ENCODE measurements at regions not wholly inside any gene's neighbourhood (a gene's known extent, or its start where the extent isn't known, plus 50 kb on each side); places are given as distances from the start of the nearest gene placed in this dataset.

- H2AFZ ChIP-seq: no peak overlapping the region
- no peaks in the 10 kb centered on the region for H3K4me1 ChIP-seq
- no peaks in the 10 kb centered on the region for H3K36me3 ChIP-seq (ENCODE audit: control insufficient read depth, insufficient read depth, low read length)
- H3K9ac ChIP-seq: no peak overlapping the region
- no peak overlapping the region for H3K27ac ChIP-seq
- no peak overlapping the region for H3K4me2 ChIP-seq (ENCODE audit: low read length)
- TF ChIP-seq CTCF (IDR thresholded peaks at IDR 0.05): no peak
- no peaks in the 10 kb centered on the region for H3K9me3 ChIP-seq (ENCODE audit: control insufficient read depth, low read length)
- no peaks in the 10 kb centered on the region for H3K79me2 ChIP-seq
- no peaks in the 10 kb centered on the region for H3K27me3 ChIP-seq (ENCODE audit: control insufficient read depth, insufficient read depth, low read length)
- H3K4me3 ChIP-seq (ENCODE audit: low read depth, low read length): no peak overlapping the region
Measured at GRCh38 chrX:1012678-1013300, 199.7 kb downstream of the CRLF2 start.

GRCh38 chrX:1011691-1012283 is 200.7 kb downstream of the CRLF2 start:
- Histone ChIP-seq H3K4me2 (ENCODE audit: low read length) (no peak overlapping the region), H3K9ac (no peak overlapping the region), H3K9me3 (ENCODE audit: control insufficient read depth, low read length) (no peaks in the 10 kb centered on the region), H3K27ac (no peak overlapping the region), H3K27me3 (ENCODE audit: control insufficient read depth, insufficient read depth, low read length) (no peaks in the 10 kb centered on the region), H3K4me3 (ENCODE audit: low read depth, low read length) (no peak overlapping the region), H2AFZ (no peak overlapping the region), H3K4me1 (no peaks in the 10 kb centered on the region), H3K79me2 (no peaks in the 10 kb centered on the region), H3K36me3 (ENCODE audit: control insufficient read depth, insufficient read depth, low read length) (no peaks in the 10 kb centered on the region)
- no peak for TF ChIP-seq CTCF (IDR thresholded peaks at IDR 0.05)

- Histone ChIP-seq H3K27ac (no peak overlapping the region), H3K36me3 (ENCODE audit: control insufficient read depth, insufficient read depth, low read length) (no peaks in the 10 kb centered on the region), H3K4me2 (ENCODE audit: low read length) (no peak overlapping the region), H3K4me1 (no peaks in the 10 kb centered on the region), H3K9ac (no peak overlapping the region), H3K27me3 (ENCODE audit: control insufficient read depth, insufficient read depth, low read length) (no peaks in the 10 kb centered on the region), H3K79me2 (no peaks in the 10 kb centered on the region), H3K9me3 (ENCODE audit: control insufficient read depth, low read length) (no peaks in the 10 kb centered on the region), H2AFZ (no peak overlapping the region), H3K4me3 (ENCODE audit: low read depth, low read length) (no peak overlapping the region)
- no peak for TF ChIP-seq CTCF (IDR thresholded peaks at IDR 0.05)
Measured at GRCh38 chrX:1009771-1010170, 202.7 kb downstream of the CRLF2 start.

GRCh38 chrX:1006156-1006730 is 206.2 kb downstream of the CRLF2 start:
- no peaks in the 10 kb centered on the region for H3K4me1 ChIP-seq
- H3K79me2 ChIP-seq: no peaks in the 10 kb centered on the region
- no peak for TF ChIP-seq CTCF (IDR thresholded peaks at IDR 0.05)
- H3K9ac ChIP-seq: no peak overlapping the region
- no peaks in the 10 kb centered on the region for H3K9me3 ChIP-seq (ENCODE audit: control insufficient read depth, low read length)
- no peak overlapping the region for H3K4me3 ChIP-seq (ENCODE audit: low read depth, low read length)
- H3K4me2 ChIP-seq (ENCODE audit: low read length): no peak overlapping the region
- H3K27me3 ChIP-seq (ENCODE audit: control insufficient read depth, insufficient read depth, low read length): no peaks in the 10 kb centered on the region
- no peak overlapping the region for H3K27ac ChIP-seq
- H2AFZ ChIP-seq: no peak overlapping the region
- no peaks in the 10 kb centered on the region for H3K36me3 ChIP-seq (ENCODE audit: control insufficient read depth, insufficient read depth, low read length)

- no peak overlapping the region for H3K27ac ChIP-seq
- H3K4me2 ChIP-seq (ENCODE audit: low read length): no peak overlapping the region
- H3K9me3 ChIP-seq (ENCODE audit: control insufficient read depth, low read length): no peaks in the 10 kb centered on the region
- no peaks in the 10 kb centered on the region for H3K36me3 ChIP-seq (ENCODE audit: control insufficient read depth, insufficient read depth, low read length)
- H3K27me3 ChIP-seq (ENCODE audit: control insufficient read depth, insufficient read depth, low read length): no peaks in the 10 kb centered on the region
- H3K4me1 ChIP-seq: no peaks in the 10 kb centered on the region
- H3K4me3 ChIP-seq (ENCODE audit: low read depth, low read length): no peak overlapping the region
- no peak overlapping the region for H3K9ac ChIP-seq
- no peak for TF ChIP-seq CTCF (IDR thresholded peaks at IDR 0.05)
- H2AFZ ChIP-seq: no peak overlapping the region
- H3K79me2 ChIP-seq: no peaks in the 10 kb centered on the region
Measured at GRCh38 chrX:1002611-1003010, 209.8 kb downstream of the CRLF2 start.

All from parathyroid adenoma (tissue), 2 donors.